ENCODE measurements at regions not wholly inside any gene's neighbourhood (a gene's known extent, or its start where the extent isn't known, plus 50 kb on each side); places are given as distances from the start of the nearest gene placed in this dataset.

- POLR2A ChIA-PET, result no interaction called here
- BruUV-seq (replicated peaks), result no TSS peak
- H3K4me1 ChIP-seq (ENCODE audit: control insufficient read depth, insufficient read depth, low read length), result no peaks in the 10 kb centered on the region
- H2AFZ ChIP-seq (ENCODE audit: control insufficient read depth, low read depth, low read length), result no peak overlapping the region
- no peak for ATAC-seq
- H4K20me1 ChIP-seq (ENCODE audit: control insufficient read depth, insufficient read depth), result no peaks in the 10 kb centered on the region
- no peak overlapping the region for H3K4me2 ChIP-seq (ENCODE audit: control insufficient read depth, insufficient read depth)
- intact Hi-C loops (cut with micrococcal nuclease; ENCODE audit: unreplicated experiment), result loop anchor here (2.0 kb wide), 1 partner anchor 21 kb away; no protein-coding TSS in a partner anchor
- SMC1A ChIA-PET (ENCODE audit: uncharacterized antibody, unreplicated experiment), result no interaction called here
- in situ Hi-C loops (cut with MboI), result no loop called here
- H3K36me3 ChIP-seq (ENCODE audit: control insufficient read depth in 2 of 2, insufficient read depth in 2 of 2, low read length in 1 of 2), result no peaks in the 10 kb centered on the region
- 39% methylated on average over 2 of the region's 2 CpGs for WGBS (ENCODE audit: insufficient coverage, insufficient replicate concordance, low lambda C conversion rate, missing lambda C conversion rate)
- RAD21 ChIA-PET (ENCODE audit: unreplicated experiment), result no interaction called here
- CTCF ChIA-PET, result interaction anchor here (0.6 to 1.7 kb wide), 2 partner anchors 11 to 80 kb away, joined by 3 to 4 read pairs; no protein-coding TSS in a partner anchor
- H3K79me2 ChIP-seq (ENCODE audit: control insufficient read depth, insufficient read depth, low read length), result no peaks in the 10 kb centered on the region
- no peak overlapping the region for H3K27ac ChIP-seq (ENCODE audit: control insufficient read depth, insufficient read depth)
- no peak overlapping the region for H3K4me3 ChIP-seq
- no peak for DNase-seq (ENCODE audit: low read depth, low spot score)
- no peaks in the 10 kb centered on the region; a peak in 1 of 4 replicates for H3K27me3 ChIP-seq (replicated peaks in 1 of 2; ENCODE audit: control insufficient read depth in 2 of 2, insufficient read depth in 2 of 2, low read length in 1 of 2)
- TF ChIP-seq SUPT20H (IDR thresholded peaks at IDR 0.05; ENCODE audit: borderline replicate concordance, control insufficient read depth, low read depth, low read length), result no peak
- no peak for TF ChIP-seq USF2 (IDR thresholded peaks at IDR 0.05; ENCODE audit: borderline replicate concordance, low read depth, low read length)
- no peak for TF ChIP-seq ZNF24 (IDR thresholded peaks at IDR 0.05)
- TF ChIP-seq MYB (IDR thresholded peaks at IDR 0.05; ENCODE audit: borderline replicate concordance, low read depth, low read length), result no peak
- TF ChIP-seq RFX5 (IDR thresholded peaks at IDR 0.05; ENCODE audit: low read depth, low read length), result no peak
- no peak for TF ChIP-seq CREB1 (IDR thresholded peaks at IDR 0.05; ENCODE audit: low read depth)
- no peak for TF ChIP-seq NFYA (IDR thresholded peaks at IDR 0.05; ENCODE audit: borderline replicate concordance, low read depth, low read length)
- no peak for TF ChIP-seq KDM1A (IDR thresholded peaks at IDR 0.05; ENCODE audit: borderline replicate concordance)
- no peak for TF ChIP-seq RBBP5 (conservative IDR thresholded peaks at IDR 0.05)
- no peak overlapping the region for H3K9ac ChIP-seq (ENCODE audit: control insufficient read depth, insufficient read depth, low read length)
- FAIRE-seq, result no peak
- H3K9me3 ChIP-seq (replicated peaks; ENCODE audit: control insufficient read depth, insufficient read depth, low read length), result no peaks in the 10 kb centered on the region
Measured at GRCh38 chr1:218967836-218968235, 205.8 kb upstream of the LYPLAL1 start.

Data from GM12878 (cell line).